HFF-Myc (cell line): ENCODE measurements at regions not wholly inside any gene's neighbourhood (a gene's known extent, or its start where the extent isn't known, plus 50 kb on each side); places are given as distances from the start of the nearest gene placed in this dataset.

Source experiments
- DNase-seq: peaks from one replicate; pipeline ENCODE4 v3.0.0-alpha.2; 2011; ENCODE audit warnings: low read depth; ENCODE audit errors: extremely low read depth
- H3K4me3 ChIP-seq: replicated peaks from 2 replicates; pipeline ENCODE4 v1.5.1; 2011; ENCODE audit warnings: low read depth, mild to moderate bottlenecking, control low read depth, low read length
- TF ChIP-seq, protein P1 (sequence below): IDR thresholded peaks from 2 replicates; pipeline ENCODE4 v1.5.1; 2012; ENCODE audit warnings: mild to moderate bottlenecking, low read depth, low read length, control low read depth; ENCODE audit errors: missing control alignments

DNA sequence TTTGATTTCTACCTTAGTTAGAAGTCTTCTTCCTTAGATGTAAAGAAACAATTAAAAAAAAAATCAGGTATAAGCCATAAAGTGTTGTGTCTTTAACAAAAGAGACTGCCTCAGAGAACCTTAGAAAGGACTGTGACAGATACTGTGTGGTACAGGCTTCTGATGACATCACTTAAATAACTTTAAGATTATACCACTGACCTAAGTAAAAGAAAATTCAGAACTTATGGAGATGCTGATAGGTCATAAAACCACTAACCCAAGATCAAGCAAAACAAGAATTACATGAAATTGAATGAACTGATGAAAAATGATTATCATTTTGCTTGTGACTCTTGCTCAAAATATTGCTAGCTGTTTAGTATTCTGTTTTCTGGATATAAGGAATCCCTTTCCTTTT, 220.8 kb downstream of the NRIP1 start:
- DNase-seq, result no peak
- TF ChIP-seq, protein P1, sequence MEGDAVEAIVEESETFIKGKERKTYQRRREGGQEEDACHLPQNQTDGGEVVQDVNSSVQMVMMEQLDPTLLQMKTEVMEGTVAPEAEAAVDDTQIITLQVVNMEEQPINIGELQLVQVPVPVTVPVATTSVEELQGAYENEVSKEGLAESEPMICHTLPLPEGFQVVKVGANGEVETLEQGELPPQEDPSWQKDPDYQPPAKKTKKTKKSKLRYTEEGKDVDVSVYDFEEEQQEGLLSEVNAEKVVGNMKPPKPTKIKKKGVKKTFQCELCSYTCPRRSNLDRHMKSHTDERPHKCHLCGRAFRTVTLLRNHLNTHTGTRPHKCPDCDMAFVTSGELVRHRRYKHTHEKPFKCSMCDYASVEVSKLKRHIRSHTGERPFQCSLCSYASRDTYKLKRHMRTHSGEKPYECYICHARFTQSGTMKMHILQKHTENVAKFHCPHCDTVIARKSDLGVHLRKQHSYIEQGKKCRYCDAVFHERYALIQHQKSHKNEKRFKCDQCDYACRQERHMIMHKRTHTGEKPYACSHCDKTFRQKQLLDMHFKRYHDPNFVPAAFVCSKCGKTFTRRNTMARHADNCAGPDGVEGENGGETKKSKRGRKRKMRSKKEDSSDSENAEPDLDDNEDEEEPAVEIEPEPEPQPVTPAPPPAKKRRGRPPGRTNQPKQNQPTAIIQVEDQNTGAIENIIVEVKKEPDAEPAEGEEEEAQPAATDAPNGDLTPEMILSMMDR, result no peak
- no peak overlapping the region for H3K4me3 ChIP-seq

DNA sequence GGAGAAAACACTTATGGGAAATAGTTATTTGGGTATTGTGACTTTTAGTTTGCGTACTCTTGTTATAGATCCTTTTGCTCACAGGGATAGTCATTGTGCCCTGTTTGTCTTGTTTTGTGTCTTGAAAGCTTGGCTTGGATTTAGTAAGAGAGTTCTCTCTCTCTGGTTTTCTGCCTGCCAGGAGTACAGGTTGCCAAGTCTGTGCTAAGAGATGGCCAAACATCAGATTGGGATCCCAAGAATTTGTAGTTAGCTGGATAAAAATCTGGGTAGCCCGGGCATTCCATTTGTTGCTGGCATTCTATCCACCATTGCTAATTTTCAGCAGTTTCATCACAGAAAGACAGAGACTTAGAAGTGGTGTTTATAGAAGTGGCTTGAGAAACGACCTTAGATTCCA, 222.2 kb downstream of the NRIP1 start:
- no peak for DNase-seq
- H3K4me3 ChIP-seq, result no peak overlapping the region
- TF ChIP-seq, protein P1, result no peak

DNA sequence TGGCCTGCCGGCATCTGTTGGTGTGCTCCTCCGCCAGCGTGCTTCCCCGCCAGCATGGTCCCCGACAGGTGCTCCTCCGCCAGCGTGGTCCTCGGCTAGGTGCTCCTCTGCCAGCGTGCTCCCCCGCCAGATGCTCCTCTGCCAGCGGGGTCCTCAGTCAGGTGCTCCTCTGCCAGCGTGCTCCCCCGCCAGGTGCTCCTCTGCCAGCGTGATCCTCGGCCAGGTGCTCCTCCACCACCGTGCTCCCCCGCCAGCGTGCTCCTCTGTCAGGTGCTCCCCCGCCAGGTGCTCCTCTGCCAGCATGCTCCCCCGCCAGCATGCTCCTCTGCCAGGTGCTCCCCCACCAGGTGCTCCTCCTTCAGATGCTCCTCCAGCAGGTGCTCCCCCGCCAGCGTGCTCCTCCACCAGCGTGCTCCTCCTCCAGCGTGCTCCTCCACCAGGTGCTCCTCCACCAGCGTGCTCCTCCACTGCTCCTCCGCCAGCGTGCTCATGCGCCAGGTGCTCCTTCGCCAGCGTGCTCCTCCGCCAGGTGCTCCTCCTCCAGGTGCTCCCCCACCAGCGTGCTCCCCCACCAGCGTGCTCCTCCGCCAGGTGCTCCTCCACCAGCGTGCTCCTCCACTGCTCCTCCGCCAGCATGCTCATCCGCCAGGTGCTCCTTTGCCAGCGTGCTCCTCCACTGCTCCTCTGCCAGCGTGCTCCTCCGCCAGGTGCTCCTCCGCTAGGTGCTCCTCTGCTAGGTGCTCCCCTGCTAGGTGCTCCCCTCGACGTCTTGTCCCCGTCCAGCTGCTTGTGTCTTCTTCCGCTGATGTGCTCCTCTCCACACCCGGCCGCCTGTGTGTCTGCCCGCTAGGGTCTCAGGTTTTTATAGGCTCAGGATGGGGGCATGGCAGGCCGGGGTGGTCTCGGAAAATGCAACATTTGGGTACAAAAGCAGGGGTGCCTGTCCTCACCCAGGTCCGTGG, 223.0 kb downstream of the NRIP1 start:
- H3K4me3 ChIP-seq, result no peak overlapping the region
- DNase-seq, result no peak
- TF ChIP-seq, protein P1, result no peak

DNA sequence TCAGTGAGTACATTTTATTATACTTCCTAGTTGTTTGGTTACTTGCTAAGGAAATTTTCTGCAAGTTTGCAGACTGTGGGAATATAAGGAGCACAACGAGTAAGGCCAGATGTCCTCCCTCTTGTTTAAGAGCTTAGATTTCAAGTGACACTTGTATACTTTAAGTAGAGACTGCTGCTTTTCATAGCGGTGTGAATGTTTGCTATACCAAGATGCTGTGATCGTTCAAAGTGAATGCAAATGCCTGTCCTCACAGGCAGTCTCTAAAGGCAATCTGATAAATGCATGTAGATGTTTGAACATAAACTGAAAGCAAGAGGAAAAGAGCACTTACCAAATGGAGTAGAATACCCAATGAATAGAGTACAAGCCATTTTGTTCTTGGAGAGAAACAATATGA, 226.4 kb downstream of the NRIP1 start:
- no peak for DNase-seq
- no peak overlapping the region for H3K4me3 ChIP-seq
- TF ChIP-seq, protein P1, result no peak

DNA sequence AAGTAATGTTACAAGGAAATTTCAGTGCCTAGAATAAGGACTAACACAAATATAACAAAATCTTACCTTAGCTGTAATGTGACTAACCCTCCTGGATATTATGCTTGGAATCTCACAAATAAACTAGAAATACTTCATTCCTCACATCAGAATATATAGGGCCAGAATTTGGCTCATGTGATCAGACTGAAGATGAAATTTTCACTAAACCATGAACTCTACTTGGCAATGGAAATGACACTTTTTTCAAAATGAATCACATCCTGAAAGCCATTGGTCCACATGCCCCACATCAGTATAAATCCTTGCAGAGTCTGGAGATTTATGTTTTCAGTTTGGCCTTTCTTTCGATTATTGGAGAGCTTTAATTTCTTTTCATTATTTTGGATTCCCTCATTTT, 227.8 kb downstream of the NRIP1 start:
- TF ChIP-seq, protein P1, result no peak
- H3K4me3 ChIP-seq, result no peak overlapping the region
- no peak for DNase-seq

DNA sequence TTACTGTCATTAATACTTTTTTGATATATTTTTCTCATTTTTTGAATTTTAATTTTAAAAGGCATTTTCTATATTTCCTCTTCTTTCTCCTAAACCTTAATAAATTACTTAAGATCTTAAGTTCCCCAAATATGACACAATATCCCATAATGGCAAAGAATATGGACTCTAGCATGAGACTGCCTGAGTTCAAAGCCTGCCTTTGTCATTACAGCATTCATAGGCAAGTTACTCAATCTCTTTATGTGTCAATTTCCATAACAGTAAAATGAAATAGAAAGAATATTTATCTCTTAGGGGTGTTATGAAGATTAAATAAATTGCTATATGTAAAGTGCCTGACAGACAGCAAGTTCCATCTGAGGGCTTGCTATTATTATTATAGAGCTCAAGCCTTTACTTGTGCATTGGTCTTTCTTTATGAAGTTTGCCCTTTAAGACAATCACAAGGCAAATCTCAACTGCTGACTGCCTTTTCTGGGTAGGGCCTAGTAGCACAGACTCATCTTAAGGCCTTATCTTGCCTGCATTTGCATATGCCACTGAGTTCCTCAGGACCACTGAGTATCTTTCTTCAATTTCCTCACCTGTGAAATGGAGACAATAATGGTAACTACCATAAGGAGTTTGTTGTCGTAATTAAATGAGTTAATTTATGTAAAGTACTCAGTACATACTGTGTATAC, 231.0 kb downstream of the NRIP1 start:
- DNase-seq, result no peak
- H3K4me3 ChIP-seq, result no peak overlapping the region
- TF ChIP-seq, protein P1, result no peak
